Activated CD4-positive, alpha-beta T cell treated with anti-CD3 and anti-CD28 coated beads for 48 hours (primary cell): ENCODE measurements at regions not wholly inside any gene's neighbourhood (a gene's known extent, or its start where the extent isn't known, plus 50 kb on each side); places are given as distances from the start of the nearest gene placed in this dataset.

Experiments
- DNase-seq: peaks from one replicate; pipeline ENCODE4 v3.0.0-alpha.2; 2020

GRCh38 chr2:11104794-11105660 is 50.2 kb upstream of the SLC66A3 start:
- DNase-seq: no peak
